CD14-positive monocyte (primary cell): ENCODE measurements at regions not wholly inside any gene's neighbourhood (a gene's known extent, or its start where the extent isn't known, plus 50 kb on each side); places are given as distances from the start of the nearest gene placed in this dataset.

Experiments
- DNase-seq, 3 donors: peaks; one replicate each; pipeline ENCODE4 v3.0.0-alpha.2; 2011 to 2022
- H2AFZ ChIP-seq: 2 replicates; pipeline ENCODE4 v1.6.0; 2012; ENCODE audit warnings: mild to moderate bottlenecking, low read depth, low read length, inconsistent platforms; ENCODE audit not compliant: insufficient read depth, poor library complexity, severe bottlenecking
- H3K27ac ChIP-seq, 2 donors: 1 replicate in 1 of 2; 2 replicates in 1 of 2; pipeline ENCODE4 v1.5.1; 2012 to 2013; ENCODE audit warnings: low read length in 2 of 2, control low read depth in 1 of 2, inconsistent platforms in 1 of 2, low read depth in 1 of 2, mild to moderate bottlenecking in 1 of 2
- H3K27me3 ChIP-seq, 2 donors: one replicate each; pipeline versions ENCODE4 v1.6.0 to v1.6.1; 2011 to 2013; ENCODE audit warnings: low read length in 2 of 2; ENCODE audit not compliant: control insufficient read depth in 2 of 2, insufficient read depth in 2 of 2
- H3K36me3 ChIP-seq, 2 donors: replicated peaks in 1 of 2; 1 replicate in 1 of 2; 2 replicates in 1 of 2; pipeline versions ENCODE4 v1.5.1 to v1.6.1; 2012 to 2013; ENCODE audit warnings: low read length in 2 of 2, control low read depth in 1 of 2, inconsistent platforms in 1 of 2, mild to moderate bottlenecking in 1 of 2; ENCODE audit not compliant: insufficient read depth in 2 of 2, control insufficient read depth in 1 of 2
- H3K4me1 ChIP-seq, 2 donors: 1 replicate in 1 of 2; 2 replicates in 1 of 2; pipeline versions ENCODE4 v1.5.1 to v1.6.1; 2012 to 2013; ENCODE audit warnings: low read length in 2 of 2, control low read depth in 1 of 2, inconsistent platforms in 1 of 2, mild to moderate bottlenecking in 1 of 2, moderate library complexity in 1 of 2; ENCODE audit not compliant: insufficient read depth in 2 of 2, control insufficient read depth in 1 of 2
- H3K4me2 ChIP-seq: replicated peaks from 2 replicates; pipeline ENCODE3; 2012; ENCODE audit warnings: low read length, moderate library complexity, mild to moderate bottlenecking; ENCODE audit not compliant: poor library complexity, severe bottlenecking; ENCODE audit errors: extremely low read depth
- H3K4me3 ChIP-seq, 3 experiments: fragments of 200-600 bp in 1 of 3; sonication (generic) in 1 of 3; replicated peaks in 1 of 3; 1 replicate in 2 of 3; 2 replicates in 1 of 3; pipeline ENCODE4 v1.5.1; 2011 to 2013; ENCODE audit warnings: low read length in 3 of 3, mild to moderate bottlenecking in 3 of 3, control low read depth in 2 of 3, low read depth in 2 of 3, inconsistent platforms in 1 of 3, moderate library complexity in 1 of 3
- H3K79me2 ChIP-seq: 2 replicates; pipeline ENCODE4 v1.6.0; 2012; ENCODE audit warnings: mild to moderate bottlenecking, control low read depth, inconsistent platforms, low read length, moderate library complexity; ENCODE audit not compliant: insufficient read depth
- H3K9ac ChIP-seq: 2 replicates; pipeline ENCODE4 v1.6.0; 2017; ENCODE audit warnings: low read length, mild to moderate bottlenecking; ENCODE audit not compliant: insufficient read depth, poor library complexity, severe bottlenecking
- H3K9me3 ChIP-seq, 2 donors: replicated peaks in 1 of 2; 1 replicate in 1 of 2; 2 replicates in 1 of 2; pipeline versions ENCODE4 v1.5.1 to v1.6.1; 2012 to 2013; ENCODE audit warnings: low read length in 2 of 2, control low read depth in 1 of 2; ENCODE audit not compliant: control insufficient read depth in 1 of 2, insufficient read depth in 1 of 2
- H4K20me1 ChIP-seq: 2 replicates; pipeline ENCODE4 v1.6.0; 2012; ENCODE audit warnings: mild to moderate bottlenecking, low read length, control low read depth, moderate library complexity; ENCODE audit not compliant: insufficient read depth
- H3K27ac Mint-ChIP-seq, 7 donors: one replicate each; pipeline ENCODE4 v1.8.0; 2020; ENCODE audit warnings: mild to moderate bottlenecking in 7 of 7, mixed read lengths in 7 of 7, moderate library complexity in 6 of 7, inconsistent platforms in 2 of 7
- H3K27me3 Mint-ChIP-seq, 3 donors: one replicate each; pipeline ENCODE4 v1.8.0; 2021 to 2022; ENCODE audit warnings: low read depth in 3 of 3, mild to moderate bottlenecking in 3 of 3, mixed read lengths in 3 of 3, moderate library complexity in 3 of 3, inconsistent platforms in 1 of 3
- H3K36me3 Mint-ChIP-seq, 2 donors: one replicate each; pipeline ENCODE4 v1.8.0; 2020; ENCODE audit warnings: mixed read lengths in 2 of 2, inconsistent platforms in 1 of 2, mild to moderate bottlenecking in 1 of 2
- H3K4me1 Mint-ChIP-seq: one replicate; pipeline ENCODE4 v1.8.0; 2020; ENCODE audit warnings: mild to moderate bottlenecking, mixed read lengths
- H3K4me3 Mint-ChIP-seq, 2 donors: one replicate each; pipeline ENCODE4 v1.8.0; 2020; ENCODE audit warnings: mild to moderate bottlenecking in 2 of 2, mixed read lengths in 2 of 2, moderate library complexity in 1 of 2
- H3K9me3 Mint-ChIP-seq, 7 donors: one replicate each; pipeline ENCODE4 v1.8.0; 2020 to 2022; ENCODE audit warnings: mixed read lengths in 7 of 7, mild to moderate bottlenecking in 6 of 7, moderate library complexity in 6 of 7, inconsistent platforms in 2 of 7
- WGBS: methylation state at CpG from one replicate; pipeline ENCODE4 v1.1.5; 2013; ENCODE audit warnings: missing lambda C conversion rate; ENCODE audit not compliant: insufficient coverage; 5-methylcytosine and 5-hydroxymethylcytosine counted together
- intact Hi-C, 2 donors: fragments of 100-400 bp; cut with micrococcal nuclease; formaldehyde crosslinking; loops; one replicate each; pipeline versions ENCODE4 v1.15.0 to v1.15.1; 2023
- TF ChIP-seq, protein P1 (sequence below): fragments of 200-600 bp; IDR thresholded peaks from one replicate; pipeline ENCODE4 v1.8.0; 2022; ENCODE audit warnings: antibody characterized with exemption, mild to moderate bottlenecking

- no peaks in the 10 kb centered on the region for H3K9me3 ChIP-seq
- WGBS, result no CpG with 5 or more reads among the region's 1 CpG
- intact Hi-C loops, result no loop called here
Observed at GRCh38 chrX:6852121-6852520, 295.4 kb upstream of the STS start.

DNA sequence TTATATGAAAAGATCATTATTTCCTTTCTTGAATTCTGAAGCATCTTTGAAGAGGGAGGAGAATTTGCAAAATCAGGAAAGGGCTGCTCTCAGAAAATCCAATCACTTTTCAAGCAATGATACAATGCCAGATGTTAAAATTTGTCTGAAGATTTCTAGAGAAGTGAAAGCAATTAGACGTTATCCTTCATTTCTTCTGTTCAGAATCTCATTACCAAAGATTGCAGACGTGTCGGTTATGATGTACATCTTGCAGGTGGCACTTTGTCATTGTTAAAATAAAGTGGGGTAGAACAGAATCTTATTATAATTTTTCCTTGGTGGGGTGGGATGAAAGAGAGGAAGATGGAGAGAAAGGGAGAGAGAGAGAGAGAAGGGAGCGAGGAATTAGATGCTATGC lies 296.4 kb upstream of the STS start:
- H3K27me3 Mint-ChIP-seq, result no peaks in the 10 kb centered on the region
- Histone ChIP-seq H3K4me1 (no peaks in the 10 kb centered on the region), H3K36me3 (no peaks in the 10 kb centered on the region), H3K9me3 (no peaks in the 10 kb centered on the region), H4K20me1 (no peaks in the 10 kb centered on the region), H3K4me2 (no peak overlapping the region), H3K27me3 (no peaks in the 10 kb centered on the region), H3K9ac (no peak overlapping the region), H3K79me2 (no peaks in the 10 kb centered on the region), H3K27ac (no peak overlapping the region), H2AFZ (no peak overlapping the region), H3K4me3 (no peak overlapping the region)
- TF ChIP-seq, protein P1, sequence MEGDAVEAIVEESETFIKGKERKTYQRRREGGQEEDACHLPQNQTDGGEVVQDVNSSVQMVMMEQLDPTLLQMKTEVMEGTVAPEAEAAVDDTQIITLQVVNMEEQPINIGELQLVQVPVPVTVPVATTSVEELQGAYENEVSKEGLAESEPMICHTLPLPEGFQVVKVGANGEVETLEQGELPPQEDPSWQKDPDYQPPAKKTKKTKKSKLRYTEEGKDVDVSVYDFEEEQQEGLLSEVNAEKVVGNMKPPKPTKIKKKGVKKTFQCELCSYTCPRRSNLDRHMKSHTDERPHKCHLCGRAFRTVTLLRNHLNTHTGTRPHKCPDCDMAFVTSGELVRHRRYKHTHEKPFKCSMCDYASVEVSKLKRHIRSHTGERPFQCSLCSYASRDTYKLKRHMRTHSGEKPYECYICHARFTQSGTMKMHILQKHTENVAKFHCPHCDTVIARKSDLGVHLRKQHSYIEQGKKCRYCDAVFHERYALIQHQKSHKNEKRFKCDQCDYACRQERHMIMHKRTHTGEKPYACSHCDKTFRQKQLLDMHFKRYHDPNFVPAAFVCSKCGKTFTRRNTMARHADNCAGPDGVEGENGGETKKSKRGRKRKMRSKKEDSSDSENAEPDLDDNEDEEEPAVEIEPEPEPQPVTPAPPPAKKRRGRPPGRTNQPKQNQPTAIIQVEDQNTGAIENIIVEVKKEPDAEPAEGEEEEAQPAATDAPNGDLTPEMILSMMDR, result no peak
- DNase-seq, result no peak
- H3K4me1 Mint-ChIP-seq, result no peaks in the 10 kb centered on the region
- no peaks in the 10 kb centered on the region for H3K36me3 Mint-ChIP-seq
- intact Hi-C loops, result no loop called here
- no CpG with 5 or more reads among the region's 4 CpGs for WGBS
- H3K27ac Mint-ChIP-seq, result no peak overlapping the region
- no peak overlapping the region for H3K4me3 Mint-ChIP-seq
- peaks cover 0 to 7% (median 0%) of the 10 kb centered on the region in 7 donors for H3K9me3 Mint-ChIP-seq

More at GRCh38 chrX:6852121-6852520, 295.4 kb upstream of the STS start:
- no peak for DNase-seq
- H3K4me1 ChIP-seq, result no peaks in the 10 kb centered on the region
- Mint-ChIP-seq H3K27me3 (no peaks in the 10 kb centered on the region), H3K27ac (no peak overlapping the region), H3K9me3 (peaks cover 0 to 7% (median 0%) of the 10 kb centered on the region in 7 donors), H3K4me1 (no peaks in the 10 kb centered on the region), H3K4me3 (no peak overlapping the region), H3K36me3 (no peaks in the 10 kb centered on the region)
- no peak overlapping the region for H3K4me3 ChIP-seq
- H3K4me2 ChIP-seq, result no peak overlapping the region
- H3K79me2 ChIP-seq, result no peaks in the 10 kb centered on the region
- H3K9ac ChIP-seq, result no peak overlapping the region
- H2AFZ ChIP-seq, result no peak overlapping the region
- H4K20me1 ChIP-seq, result no peaks in the 10 kb centered on the region
- H3K27me3 ChIP-seq, result no peaks in the 10 kb centered on the region
- TF ChIP-seq, protein P1, result no peak
- no peaks in the 10 kb centered on the region for H3K36me3 ChIP-seq
- no peak overlapping the region for H3K27ac ChIP-seq
